Coronary artery (tissue), 2 donors: ENCODE measurements at regions not wholly inside any gene's neighbourhood (a gene's known extent, or its start where the extent isn't known, plus 50 kb on each side); places are given as distances from the start of the nearest gene placed in this dataset.

Experiments
- DNase-seq: peaks from one replicate; pipeline ENCODE4 v3.0.0-alpha.2; 2017; ENCODE audit warnings: low spot score
- H3K27ac ChIP-seq, 2 donors: fragments of 200-600 bp; sonication (generic); one replicate each; pipeline ENCODE4 v1.5.1; 2016 to 2019
- H3K4me3 ChIP-seq: fragments of 200-600 bp; sonication (generic); 2 replicates; pipeline ENCODE4 v1.5.1; 2016; ENCODE audit warnings: mild to moderate bottlenecking, moderate library complexity
- TF ChIP-seq, protein P1 (sequence below): fragments of 200-600 bp; sonication (generic); IDR thresholded peaks from one replicate; pipeline ENCODE4 v1.5.1; 2019; ENCODE audit warnings: antibody characterized with exemption

DNA sequence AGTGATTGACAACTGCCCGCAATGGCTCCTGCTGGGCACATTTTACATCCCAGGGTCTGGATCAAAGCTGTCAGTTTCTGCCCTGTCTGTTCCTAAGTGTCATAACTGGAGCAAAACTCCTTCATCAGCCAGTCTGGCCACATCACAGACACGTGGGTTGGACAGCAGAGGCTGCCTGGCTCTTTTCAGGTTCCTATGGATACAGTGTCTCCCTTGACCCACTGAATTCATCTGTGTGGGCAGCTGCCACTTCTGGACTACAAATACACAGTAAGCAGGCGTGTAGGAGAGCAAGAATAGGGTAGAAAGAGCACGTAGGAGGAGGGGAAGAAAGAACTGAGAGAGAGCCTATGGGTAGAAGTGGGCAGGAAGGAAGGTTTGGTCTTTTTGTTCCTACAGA, 238.0 kb downstream of the ENC1 start:
- TF ChIP-seq, protein P1, sequence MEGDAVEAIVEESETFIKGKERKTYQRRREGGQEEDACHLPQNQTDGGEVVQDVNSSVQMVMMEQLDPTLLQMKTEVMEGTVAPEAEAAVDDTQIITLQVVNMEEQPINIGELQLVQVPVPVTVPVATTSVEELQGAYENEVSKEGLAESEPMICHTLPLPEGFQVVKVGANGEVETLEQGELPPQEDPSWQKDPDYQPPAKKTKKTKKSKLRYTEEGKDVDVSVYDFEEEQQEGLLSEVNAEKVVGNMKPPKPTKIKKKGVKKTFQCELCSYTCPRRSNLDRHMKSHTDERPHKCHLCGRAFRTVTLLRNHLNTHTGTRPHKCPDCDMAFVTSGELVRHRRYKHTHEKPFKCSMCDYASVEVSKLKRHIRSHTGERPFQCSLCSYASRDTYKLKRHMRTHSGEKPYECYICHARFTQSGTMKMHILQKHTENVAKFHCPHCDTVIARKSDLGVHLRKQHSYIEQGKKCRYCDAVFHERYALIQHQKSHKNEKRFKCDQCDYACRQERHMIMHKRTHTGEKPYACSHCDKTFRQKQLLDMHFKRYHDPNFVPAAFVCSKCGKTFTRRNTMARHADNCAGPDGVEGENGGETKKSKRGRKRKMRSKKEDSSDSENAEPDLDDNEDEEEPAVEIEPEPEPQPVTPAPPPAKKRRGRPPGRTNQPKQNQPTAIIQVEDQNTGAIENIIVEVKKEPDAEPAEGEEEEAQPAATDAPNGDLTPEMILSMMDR, result no peak
- DNase-seq, result no peak
- H3K4me3 ChIP-seq, result no peak overlapping the region
- H3K27ac ChIP-seq, result no peak overlapping the region

DNA sequence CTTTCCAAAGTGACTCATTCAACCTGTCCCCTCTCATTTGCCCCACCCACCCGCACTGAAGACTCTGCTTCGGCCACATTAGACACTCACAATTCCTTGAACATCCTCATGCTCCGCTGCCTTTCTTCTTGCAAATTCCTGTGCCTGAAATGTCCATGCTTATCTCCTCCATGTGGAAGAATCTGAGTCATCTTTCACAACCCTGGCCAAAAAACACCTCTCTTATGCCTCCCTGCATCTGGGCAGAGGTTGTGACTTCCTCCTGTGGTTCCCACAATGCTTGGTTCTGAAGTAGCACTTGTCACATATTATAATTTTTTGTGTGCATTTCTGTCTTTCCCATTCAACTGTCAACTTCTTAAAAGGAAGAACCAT, 238.6 kb downstream of the ENC1 start:
- TF ChIP-seq, protein P1, result no peak
- Histone ChIP-seq H3K4me3 (no peak overlapping the region), H3K27ac (no peak overlapping the region)
- no peak for DNase-seq

DNA sequence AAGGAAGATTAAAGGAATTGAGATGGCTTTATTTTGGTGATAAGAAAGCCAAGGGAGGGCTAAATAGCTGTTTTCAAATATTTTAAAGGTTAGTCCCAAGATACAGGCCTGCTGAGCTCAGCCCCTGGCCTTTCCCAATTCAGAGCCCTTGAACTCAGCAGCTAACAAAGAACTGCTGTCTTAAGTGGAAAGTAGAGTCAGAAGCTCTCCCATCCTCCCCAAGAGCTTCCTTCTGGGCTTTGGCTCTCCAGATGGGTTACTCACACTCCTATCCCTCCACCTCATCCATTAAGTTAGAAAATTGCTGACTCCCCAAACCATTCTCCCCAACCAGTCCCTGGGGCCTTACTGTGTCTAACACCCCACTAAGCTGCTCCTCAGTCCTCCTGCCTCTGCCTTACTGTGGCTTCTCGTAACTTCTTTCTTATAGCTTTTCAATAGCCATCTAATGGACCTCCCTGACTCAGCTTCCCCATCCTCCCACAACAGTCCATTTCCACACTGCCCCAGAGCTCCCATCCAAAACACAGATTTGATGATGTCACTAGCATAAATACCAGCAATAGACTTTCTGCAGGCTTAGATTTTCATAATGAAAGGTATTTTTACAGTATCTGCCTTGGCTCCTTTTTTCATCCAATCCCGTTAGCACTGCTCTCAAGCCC, 239.1 kb downstream of the ENC1 start:
- H3K27ac ChIP-seq, result no peak overlapping the region
- no peak for DNase-seq
- no peak overlapping the region for H3K4me3 ChIP-seq
- TF ChIP-seq, protein P1, result no peak

DNA sequence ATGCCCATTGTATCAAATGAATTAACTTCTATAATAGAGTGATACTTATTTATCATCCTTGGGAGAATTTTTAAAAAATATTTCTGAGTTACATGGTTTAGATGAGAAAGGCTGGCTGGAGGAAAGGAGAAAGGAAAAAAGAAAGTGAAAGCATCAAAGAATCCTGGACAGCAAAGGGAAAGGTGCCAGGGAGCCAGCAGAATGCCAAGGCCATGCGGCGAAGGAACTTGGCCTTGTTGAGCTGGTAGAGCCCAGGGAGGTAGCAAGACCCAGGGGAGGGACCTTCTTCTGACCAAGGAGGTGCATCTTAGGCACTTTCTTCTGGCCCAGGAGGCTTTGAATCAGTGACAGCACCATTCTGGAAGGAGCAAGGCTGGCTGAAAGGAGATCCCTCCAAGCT, 240.5 kb downstream of the ENC1 start:
- Histone ChIP-seq H3K4me3 (no peak overlapping the region), H3K27ac (no peak overlapping the region)
- TF ChIP-seq, protein P1, result no peak
- no peak for DNase-seq

DNA sequence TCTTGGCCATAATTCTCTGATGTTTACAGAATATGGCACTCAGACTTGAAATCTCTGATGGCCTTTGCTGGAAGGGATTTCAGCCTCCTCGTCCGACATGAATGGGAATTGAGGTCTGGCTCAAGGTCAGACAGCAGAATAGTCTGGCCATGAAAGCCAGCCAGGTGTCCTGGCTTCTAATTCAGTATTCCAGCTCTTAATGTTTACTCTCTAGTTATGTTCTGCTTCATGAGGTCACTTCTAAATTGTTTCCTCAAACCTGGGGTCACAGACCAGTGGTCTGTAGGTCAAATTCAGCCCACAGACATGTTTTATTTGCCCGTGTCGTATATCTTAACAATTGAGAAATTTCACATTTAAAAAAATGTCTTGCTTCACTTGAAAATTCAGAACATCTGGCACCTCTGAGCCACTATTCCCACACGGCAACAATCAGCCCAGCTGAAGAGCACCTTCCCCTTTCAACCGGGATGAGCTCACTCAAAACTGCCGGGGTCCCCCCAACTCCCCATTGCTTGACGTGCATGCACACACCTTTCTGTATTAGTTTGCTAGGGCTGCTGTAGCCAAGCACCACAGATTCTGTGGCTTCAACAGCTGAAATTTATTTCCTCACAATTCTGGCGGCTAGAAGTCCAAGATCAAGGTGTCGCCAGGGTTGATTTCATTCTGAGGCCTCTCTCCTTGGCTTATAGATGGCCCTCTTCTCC, 243.5 kb downstream of the ENC1 start:
- no peak overlapping the region for H3K4me3 ChIP-seq
- DNase-seq, result no peak
- no peak overlapping the region for H3K27ac ChIP-seq
- TF ChIP-seq, protein P1, result no peak

DNA sequence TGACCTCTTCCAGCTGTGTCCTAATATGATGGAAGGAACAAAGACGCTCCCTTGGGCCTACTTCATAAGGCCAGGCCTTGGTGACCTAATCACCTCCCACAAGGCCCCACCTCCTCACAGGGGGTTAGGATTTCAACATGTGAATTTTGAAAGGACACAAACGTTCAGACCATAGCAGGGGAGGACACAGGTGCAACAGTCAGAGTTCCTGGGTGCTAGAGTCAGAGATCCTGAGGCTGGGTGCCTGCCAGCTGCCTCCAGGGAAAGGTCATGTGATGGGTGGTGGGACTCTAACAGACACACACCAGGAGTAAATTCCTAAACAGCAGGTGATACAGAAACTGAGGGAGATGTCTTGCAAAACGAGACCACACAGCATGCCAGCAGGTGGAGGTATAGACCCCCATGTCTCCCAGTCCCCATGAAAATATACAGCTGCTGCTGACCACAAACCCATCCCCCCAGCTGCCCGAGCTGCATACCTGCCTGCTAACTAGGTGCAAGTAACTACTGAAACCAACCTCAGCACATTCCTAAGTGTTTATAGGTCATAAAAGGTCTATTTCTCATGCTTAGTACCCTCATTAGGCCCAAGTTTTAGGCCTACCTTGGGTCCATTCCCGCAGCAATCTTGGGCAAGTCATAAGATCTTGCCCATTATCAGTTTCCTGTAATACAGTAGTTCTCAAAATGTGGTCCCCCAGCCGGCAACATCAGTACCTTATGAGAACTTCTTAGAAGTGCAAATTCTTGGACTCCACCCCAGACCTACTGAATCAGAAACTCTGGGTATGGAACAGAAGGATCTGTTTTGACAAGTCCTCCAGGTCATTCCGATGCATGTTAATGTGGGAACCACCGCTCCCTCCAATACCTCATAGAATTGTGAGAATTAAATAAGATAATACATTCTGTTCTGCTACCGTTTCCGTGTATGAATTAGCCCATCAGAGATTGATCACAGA, 245.3 kb downstream of the ENC1 start:
- Histone ChIP-seq H3K4me3 (no peak overlapping the region), H3K27ac (no peak overlapping the region)
- TF ChIP-seq, protein P1, result no peak
- DNase-seq, result no peak
